ENCODE measurements at regions not wholly inside any gene's neighbourhood (a gene's known extent, or its start where the extent isn't known, plus 50 kb on each side); places are given as distances from the start of the nearest gene placed in this dataset.

GRCh38 chrX:40383360-40383759 lies 197.4 kb upstream of the ATP6AP2 start:
- Histone ChIP-seq H3K4me1 (ENCODE audit: low read depth) (peaks cover 2% of the 10 kb centered on the region), H3K9me3 (ENCODE audit: low read depth) (no peaks in the 10 kb centered on the region), H3K4me3 (no peak overlapping the region), H3K27ac (no peak overlapping the region), H3K36me3 (no peaks in the 10 kb centered on the region), H3K27me3 (no peaks in the 10 kb centered on the region)
- no peak for TF ChIP-seq CTCF (IDR thresholded peaks at IDR 0.05; ENCODE audit: low read depth, low read length)
- DNase-seq (ENCODE audit: low read depth in 1 of 2, low spot score in 1 of 2) = no peak

- Histone ChIP-seq H3K27me3 (no peaks in the 10 kb centered on the region), H3K4me3 (no peak overlapping the region), H3K36me3 (no peaks in the 10 kb centered on the region), H3K9me3 (ENCODE audit: low read depth) (no peaks in the 10 kb centered on the region), H3K4me1 (ENCODE audit: low read depth) (no peaks in the 10 kb centered on the region), H3K27ac (no peak overlapping the region)
- no peak for DNase-seq (ENCODE audit: low read depth in 1 of 2, low spot score in 1 of 2)
- no peak for TF ChIP-seq CTCF (IDR thresholded peaks at IDR 0.05; ENCODE audit: low read depth, low read length)
These were observed 199.9 kb upstream of the ATP6AP2 start for GRCh38 chrX:40380655-40381488.

- no peak for TF ChIP-seq CTCF (IDR thresholded peaks at IDR 0.05; ENCODE audit: low read depth, low read length)
- no peaks in the 10 kb centered on the region for H3K4me1 ChIP-seq (ENCODE audit: low read depth)
- no peak for DNase-seq (ENCODE audit: low read depth in 1 of 2, low spot score in 1 of 2)
- H3K4me3 ChIP-seq = no peak overlapping the region
- H3K27ac ChIP-seq = no peak overlapping the region
- no peaks in the 10 kb centered on the region for H3K36me3 ChIP-seq
- H3K9me3 ChIP-seq (ENCODE audit: low read depth) = no peaks in the 10 kb centered on the region
- H3K27me3 ChIP-seq = no peaks in the 10 kb centered on the region
These were observed 203.1 kb upstream of the ATP6AP2 start for GRCh38 chrX:40377684-40378083.

- Histone ChIP-seq H3K27ac (no peak overlapping the region), H3K27me3 (no peaks in the 10 kb centered on the region), H3K4me1 (ENCODE audit: low read depth) (no peaks in the 10 kb centered on the region), H3K9me3 (ENCODE audit: low read depth) (no peaks in the 10 kb centered on the region), H3K4me3 (no peak overlapping the region), H3K36me3 (no peaks in the 10 kb centered on the region)
- TF ChIP-seq CTCF (IDR thresholded peaks at IDR 0.05; ENCODE audit: low read depth, low read length) = no peak
- no peak for DNase-seq (ENCODE audit: low read depth in 1 of 2, low spot score in 1 of 2)
These were observed 206.3 kb upstream of the ATP6AP2 start for GRCh38 chrX:40374486-40374885.

GRCh38 chrX:40373641-40374040 lies 207.1 kb upstream of the ATP6AP2 start:
- Histone ChIP-seq H3K4me3 (no peak overlapping the region), H3K4me1 (ENCODE audit: low read depth) (no peaks in the 10 kb centered on the region), H3K9me3 (ENCODE audit: low read depth) (no peaks in the 10 kb centered on the region), H3K36me3 (no peaks in the 10 kb centered on the region), H3K27ac (no peak overlapping the region), H3K27me3 (no peaks in the 10 kb centered on the region)
- no peak for DNase-seq (ENCODE audit: low read depth in 1 of 2, low spot score in 1 of 2)
- TF ChIP-seq CTCF (IDR thresholded peaks at IDR 0.05; ENCODE audit: low read depth, low read length) = no peak

Data from cardiac muscle cell (in vitro differentiated cells and primary cell).